ENCODE measurements at regions not wholly inside any gene's neighbourhood (a gene's known extent, or its start where the extent isn't known, plus 50 kb on each side); places are given as distances from the start of the nearest gene placed in this dataset.
"Not testable (repeated sequence)": the region's sequence is repeated elsewhere in the genome, so short reads cannot be mapped to it uniquely, and the experiment has no call there.

GRCh38 chr6:139474145-139475108 is 100.0 kb upstream of the CITED2 start:
- DNase-seq (ENCODE audit: low read depth): peak; percentile 71

GRCh38 chr6:139473731-139474130 is 99.3 kb upstream of the CITED2 start:
- peak; percentile 14 for DNase-seq (ENCODE audit: low read depth)

GRCh38 chr6:139473231-139473701 is 98.8 kb upstream of the CITED2 start:
- peak; percentile 39 for DNase-seq (ENCODE audit: low read depth)

- DNase-seq (ENCODE audit: low read depth): peak; percentile 45
Observed at GRCh38 chr6:139472351-139473015, 98.0 kb upstream of the CITED2 start.

- no peak for DNase-seq (ENCODE audit: low read depth)
Observed at GRCh38 chr6:139470997-139471396, 96.5 kb upstream of the CITED2 start.

GRCh38 chr6:139468178-139468819 is 93.9 kb upstream of the CITED2 start:
- DNase-seq (ENCODE audit: low read depth): no peak

- DNase-seq (ENCODE audit: low read depth): no peak
Observed at GRCh38 chr6:139457476-139457875, 83.0 kb upstream of the CITED2 start.

- peak; percentile 66 for DNase-seq (ENCODE audit: low read depth)
Observed at GRCh38 chr6:139452148-139452876, 77.9 kb upstream of the CITED2 start.

GRCh38 chr6:139449611-139450000 is 75.2 kb upstream of the CITED2 start:
- peak; percentile 32 for DNase-seq (ENCODE audit: low read depth)

- no peak for DNase-seq (ENCODE audit: low read depth)
Observed at GRCh38 chr6:139448998-139449610, 74.7 kb upstream of the CITED2 start.

GRCh38 chr6:139448051-139448649 is 73.7 kb upstream of the CITED2 start:
- DNase-seq (ENCODE audit: low read depth): no peak

GRCh38 chr6:139447656-139447975 is 73.2 kb upstream of the CITED2 start:
- DNase-seq (ENCODE audit: low read depth): no peak

GRCh38 chr6:139446768-139447655 is 72.6 kb upstream of the CITED2 start:
- DNase-seq (ENCODE audit: low read depth): no peak

GRCh38 chr6:139446138-139446715 is 71.8 kb upstream of the CITED2 start:
- no peak for DNase-seq (ENCODE audit: low read depth)

- DNase-seq (ENCODE audit: low read depth): not testable (repeated sequence)
Observed at GRCh38 chr6:139444273-139444787, 69.9 kb upstream of the CITED2 start.

- DNase-seq (ENCODE audit: low read depth): peak; percentile 75
Observed at GRCh38 chr6:139443231-139444112, 69.0 kb upstream of the CITED2 start.

- no peak for DNase-seq (ENCODE audit: low read depth)
Observed at GRCh38 chr6:139442188-139442671, 67.8 kb upstream of the CITED2 start.

- no peak for DNase-seq (ENCODE audit: low read depth)
Observed at GRCh38 chr6:139439349-139439748, 64.9 kb upstream of the CITED2 start.

Data from fibroblast of gingiva (primary cell).